Fibroblast of the aortic adventitia (primary cell): ENCODE measurements at regions not wholly inside any gene's neighbourhood (a gene's known extent, or its start where the extent isn't known, plus 50 kb on each side); places are given as distances from the start of the nearest gene placed in this dataset.
"Not testable (repeated sequence)": the region's sequence is repeated elsewhere in the genome, so short reads cannot be mapped to it uniquely, and the experiment has no call there.

Experiments used
- DNase-seq: peaks from one replicate; pipeline ENCODE4 v3.0.0-alpha.2; 2010; ENCODE audit warnings: low read depth
- H3K4me3 ChIP-seq: 2 replicates; pipeline ENCODE4 v1.5.1; 2011; ENCODE audit warnings: low read depth, mild to moderate bottlenecking, control low read depth, low read length, moderate library complexity
- TF ChIP-seq, protein P1 (sequence below): IDR thresholded peaks from 2 replicates; pipeline ENCODE4 v1.5.1; 2011; ENCODE audit warnings: mild to moderate bottlenecking, low read length, control low read depth, inconsistent platforms; ENCODE audit not compliant: insufficient read depth

DNA sequence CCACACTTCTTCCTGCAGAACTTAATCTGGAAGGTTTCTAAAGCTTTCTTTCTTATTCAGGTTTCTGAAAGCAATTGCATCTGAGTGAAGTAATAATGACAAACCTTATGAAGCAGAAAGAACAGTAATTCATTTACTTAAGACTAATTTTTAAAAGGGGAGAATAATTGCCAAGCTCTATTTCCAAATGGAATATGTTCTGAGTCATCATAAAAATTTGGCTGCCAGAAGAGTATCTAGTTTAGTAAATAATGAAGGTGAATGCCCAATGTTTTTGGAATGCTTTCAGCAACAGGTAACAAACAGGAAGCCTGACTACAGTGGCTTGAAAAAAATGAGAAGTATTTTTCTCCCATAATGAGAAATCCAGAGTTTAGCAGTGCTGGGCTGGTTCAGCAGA is 227.3 kb upstream of the TET2 start:
- no peak overlapping the region for H3K4me3 ChIP-seq
- TF ChIP-seq, protein P1, sequence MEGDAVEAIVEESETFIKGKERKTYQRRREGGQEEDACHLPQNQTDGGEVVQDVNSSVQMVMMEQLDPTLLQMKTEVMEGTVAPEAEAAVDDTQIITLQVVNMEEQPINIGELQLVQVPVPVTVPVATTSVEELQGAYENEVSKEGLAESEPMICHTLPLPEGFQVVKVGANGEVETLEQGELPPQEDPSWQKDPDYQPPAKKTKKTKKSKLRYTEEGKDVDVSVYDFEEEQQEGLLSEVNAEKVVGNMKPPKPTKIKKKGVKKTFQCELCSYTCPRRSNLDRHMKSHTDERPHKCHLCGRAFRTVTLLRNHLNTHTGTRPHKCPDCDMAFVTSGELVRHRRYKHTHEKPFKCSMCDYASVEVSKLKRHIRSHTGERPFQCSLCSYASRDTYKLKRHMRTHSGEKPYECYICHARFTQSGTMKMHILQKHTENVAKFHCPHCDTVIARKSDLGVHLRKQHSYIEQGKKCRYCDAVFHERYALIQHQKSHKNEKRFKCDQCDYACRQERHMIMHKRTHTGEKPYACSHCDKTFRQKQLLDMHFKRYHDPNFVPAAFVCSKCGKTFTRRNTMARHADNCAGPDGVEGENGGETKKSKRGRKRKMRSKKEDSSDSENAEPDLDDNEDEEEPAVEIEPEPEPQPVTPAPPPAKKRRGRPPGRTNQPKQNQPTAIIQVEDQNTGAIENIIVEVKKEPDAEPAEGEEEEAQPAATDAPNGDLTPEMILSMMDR: no peak
- DNase-seq: no peak

GRCh38 chr4:104930298-104930697 is 216.4 kb upstream of the TET2 start:
- H3K4me3 ChIP-seq: no peak overlapping the region
- TF ChIP-seq, protein P1: no peak
- DNase-seq: no peak

DNA sequence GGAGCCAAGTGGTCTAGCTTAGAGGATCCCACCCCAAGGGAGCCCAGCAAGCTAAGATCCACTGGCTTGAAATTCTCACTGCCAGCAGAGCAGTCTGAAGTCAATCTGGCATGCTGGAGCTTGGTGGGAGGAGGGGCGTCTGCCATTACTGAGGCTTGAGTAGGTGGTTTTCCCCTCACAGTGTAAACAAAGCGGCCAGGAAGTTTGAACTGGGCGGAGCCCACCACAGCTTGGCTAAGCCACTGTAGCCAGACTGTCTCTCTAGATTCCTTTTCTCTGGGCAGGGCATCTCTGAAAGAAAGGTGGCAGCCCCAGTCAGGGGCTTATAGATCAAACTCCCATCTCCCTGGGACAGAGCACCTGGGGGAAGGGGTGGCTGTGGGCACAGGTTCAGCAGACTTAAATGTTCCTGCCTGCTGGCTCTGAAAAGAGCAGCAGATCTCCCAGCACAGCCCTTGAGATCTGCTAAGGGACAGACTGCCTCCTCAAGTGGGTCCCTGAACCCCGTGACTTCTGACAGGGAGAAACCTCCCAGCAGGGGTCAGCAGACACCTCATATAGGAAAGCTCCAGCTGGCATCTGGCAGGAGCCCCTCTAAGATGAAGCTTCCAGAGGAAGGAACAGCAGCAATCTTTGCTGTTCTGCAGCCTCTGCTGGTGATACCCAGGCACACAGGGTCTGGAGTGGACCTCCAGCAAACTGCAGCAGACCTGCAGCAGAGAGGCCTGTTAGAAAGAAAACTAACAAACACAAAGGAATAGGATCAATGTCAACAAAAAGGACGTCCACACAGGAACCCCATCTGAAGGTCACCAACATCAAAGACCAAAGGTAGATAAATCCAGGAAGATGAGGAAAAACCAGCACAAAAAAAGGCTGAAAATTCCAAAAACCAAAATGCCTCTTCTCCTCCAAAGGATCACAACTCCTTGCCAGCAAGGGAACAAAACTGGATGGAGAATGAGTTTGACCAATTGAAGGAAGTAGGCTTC is 215.6 kb upstream of the TET2 start:
- DNase-seq: peak; percentile 56
- TF ChIP-seq, protein P1: peak; percentile 43
- not testable (repeated sequence) for H3K4me3 ChIP-seq

GRCh38 chr4:104938624-104939023 is 208.1 kb upstream of the TET2 start:
- TF ChIP-seq, protein P1: no peak
- no peak for DNase-seq
- no peak overlapping the region for H3K4me3 ChIP-seq

DNA sequence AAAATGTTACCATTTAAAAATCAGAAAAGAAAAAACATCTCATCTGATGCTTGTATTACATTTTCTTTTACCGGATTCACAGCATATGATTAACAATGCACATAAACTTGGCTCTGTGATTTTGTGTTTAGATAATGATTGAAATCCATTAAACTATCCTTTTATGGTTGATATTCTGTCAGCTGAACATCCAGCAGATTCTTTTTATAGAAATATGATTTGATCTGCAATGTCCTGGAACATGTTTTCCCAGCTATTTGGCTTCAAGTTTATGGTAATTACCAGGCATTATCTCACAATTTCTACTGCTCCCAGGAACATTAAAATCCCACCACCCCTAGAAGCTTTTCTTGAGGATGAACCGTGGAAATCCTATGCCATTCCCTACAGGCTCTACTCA is 205.7 kb upstream of the TET2 start:
- no peak for DNase-seq
- TF ChIP-seq, protein P1: no peak
- no peak overlapping the region for H3K4me3 ChIP-seq

DNA sequence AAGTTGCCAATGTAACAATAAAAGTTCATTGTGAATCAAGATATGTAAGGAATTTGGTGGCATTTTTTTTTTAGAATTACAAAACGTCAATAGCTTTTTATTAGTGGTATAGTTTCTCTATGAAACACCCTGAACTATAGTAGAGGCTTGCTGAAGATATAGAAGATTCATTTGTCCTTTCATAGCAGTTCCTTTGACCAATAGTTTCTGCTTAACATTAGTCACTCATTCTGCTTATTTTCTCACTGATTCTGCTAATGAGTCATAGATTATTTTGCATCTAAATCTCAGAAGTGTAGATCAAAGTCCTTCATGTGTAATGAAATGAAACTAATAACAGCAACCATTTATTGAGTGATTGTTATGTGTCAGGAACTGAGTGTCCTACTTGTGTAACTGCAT is 205.0 kb upstream of the TET2 start:
- no peak overlapping the region for H3K4me3 ChIP-seq
- DNase-seq: no peak
- TF ChIP-seq, protein P1: no peak
